Muscle layer of duodenum (tissue), 2 donors: ENCODE measurements at regions not wholly inside any gene's neighbourhood (a gene's known extent, or its start where the extent isn't known, plus 50 kb on each side); places are given as distances from the start of the nearest gene placed in this dataset.

Experiments used
- H3K27ac ChIP-seq: one replicate; pipeline ENCODE4 v1.7.0; 2013; ENCODE audit warnings: mild to moderate bottlenecking, low read length
- H3K27me3 ChIP-seq: one replicate; pipeline ENCODE4 v1.7.0; 2013; ENCODE audit warnings: low read depth, mild to moderate bottlenecking, control low read depth, low read length
- H3K36me3 ChIP-seq, 2 donors: one replicate each; pipeline ENCODE4 v1.7.0; 2013; ENCODE audit warnings: low read length in 2 of 2, control low read depth in 1 of 2, mild to moderate bottlenecking in 1 of 2; ENCODE audit not compliant: insufficient read depth in 2 of 2, control insufficient read depth in 1 of 2
- H3K4me1 ChIP-seq, 2 donors: one replicate each; pipeline ENCODE4 v1.7.0; 2013; ENCODE audit warnings: low read length in 2 of 2, mild to moderate bottlenecking in 2 of 2, control low read depth in 1 of 2, moderate library complexity in 1 of 2; ENCODE audit not compliant: insufficient read depth in 2 of 2, control insufficient read depth in 1 of 2
- H3K4me3 ChIP-seq, 2 donors: one replicate each; pipeline ENCODE4 v1.7.0; 2013; ENCODE audit warnings: low read length in 2 of 2, low read depth in 1 of 2, mild to moderate bottlenecking in 1 of 2
- H3K9me3 ChIP-seq, 2 donors: one replicate each; pipeline ENCODE4 v1.7.0; 2013; ENCODE audit warnings: low read length in 2 of 2, control low read depth in 1 of 2, mild to moderate bottlenecking in 1 of 2; ENCODE audit not compliant: control insufficient read depth in 1 of 2
- donor health status: healthy.

- Histone ChIP-seq H3K27ac (no peak overlapping the region), H3K36me3 (no peaks in the 10 kb centered on the region), H3K4me1 (no peaks in the 10 kb centered on the region), H3K9me3 (peaks cover 0 to 13% of the 10 kb centered on the region in 2 donors), H3K27me3 (no peaks in the 10 kb centered on the region), H3K4me3 (no peak overlapping the region)
Measured at GRCh38 chr5:2530609-2531008, 220.9 kb downstream of the IRX2 start.

- no peak overlapping the region for H3K27ac ChIP-seq
- H3K36me3 ChIP-seq: no peaks in the 10 kb centered on the region
- H3K27me3 ChIP-seq: no peaks in the 10 kb centered on the region
- H3K4me3 ChIP-seq: no peak overlapping the region
- no peaks in the 10 kb centered on the region for H3K4me1 ChIP-seq
- peaks cover 0 to 7% of the 10 kb centered on the region in 2 donors for H3K9me3 ChIP-seq
Measured at GRCh38 chr5:2529371-2530092, 221.9 kb downstream of the IRX2 start.

- no peaks in the 10 kb centered on the region for H3K36me3 ChIP-seq
- no peaks in the 10 kb centered on the region for H3K9me3 ChIP-seq
- no peak overlapping the region for H3K27ac ChIP-seq
- H3K4me3 ChIP-seq: no peak overlapping the region
- no peaks in the 10 kb centered on the region for H3K27me3 ChIP-seq
- peaks cover 0 to 7% of the 10 kb centered on the region in 2 donors for H3K4me1 ChIP-seq
Measured at GRCh38 chr5:2525351-2525750, 226.1 kb downstream of the IRX2 start.

GRCh38 chr5:2524620-2525019 is 226.9 kb downstream of the IRX2 start:
- Histone ChIP-seq H3K27me3 (no peaks in the 10 kb centered on the region), H3K27ac (no peak overlapping the region), H3K9me3 (no peaks in the 10 kb centered on the region), H3K4me3 (no peak overlapping the region), H3K4me1 (peaks cover 0 to 7% of the 10 kb centered on the region in 2 donors), H3K36me3 (no peaks in the 10 kb centered on the region)

GRCh38 chr5:2523180-2523579 is 228.3 kb downstream of the IRX2 start:
- H3K9me3 ChIP-seq: no peaks in the 10 kb centered on the region
- H3K4me3 ChIP-seq: no peak overlapping the region
- peaks cover 0 to 7% of the 10 kb centered on the region in 2 donors for H3K4me1 ChIP-seq
- H3K27me3 ChIP-seq: no peaks in the 10 kb centered on the region
- H3K36me3 ChIP-seq: no peaks in the 10 kb centered on the region
- no peak overlapping the region for H3K27ac ChIP-seq

GRCh38 chr5:2522372-2522771 is 229.1 kb downstream of the IRX2 start:
- Histone ChIP-seq H3K9me3 (no peaks in the 10 kb centered on the region), H3K36me3 (no peaks in the 10 kb centered on the region), H3K4me3 (no peak overlapping the region), H3K27me3 (no peaks in the 10 kb centered on the region), H3K27ac (no peak overlapping the region), H3K4me1 (peaks cover 0 to 7% of the 10 kb centered on the region in 2 donors)

- Histone ChIP-seq H3K27me3 (no peaks in the 10 kb centered on the region), H3K36me3 (no peaks in the 10 kb centered on the region), H3K4me3 (no peak overlapping the region), H3K9me3 (no peaks in the 10 kb centered on the region), H3K27ac (no peak overlapping the region), H3K4me1 (peaks cover 0 to 7% of the 10 kb centered on the region in 2 donors)
Measured at GRCh38 chr5:2519153-2519552, 232.3 kb downstream of the IRX2 start.

- Histone ChIP-seq H3K27ac (no peak overlapping the region), H3K4me3 (no peak overlapping the region), H3K27me3 (no peaks in the 10 kb centered on the region), H3K36me3 (no peaks in the 10 kb centered on the region), H3K4me1 (peaks cover 0 to 7% of the 10 kb centered on the region in 2 donors), H3K9me3 (no peaks in the 10 kb centered on the region)
Measured at GRCh38 chr5:2517451-2517850, 234.0 kb downstream of the IRX2 start.

- no peak overlapping the region for H3K27ac ChIP-seq
- no peaks in the 10 kb centered on the region for H3K4me1 ChIP-seq
- no peaks in the 10 kb centered on the region for H3K27me3 ChIP-seq
- H3K36me3 ChIP-seq: no peaks in the 10 kb centered on the region
- H3K4me3 ChIP-seq: no peak overlapping the region
- no peaks in the 10 kb centered on the region for H3K9me3 ChIP-seq
Measured at GRCh38 chr5:2515180-2515764, 236.2 kb downstream of the IRX2 start.

GRCh38 chr5:2514484-2514883 is 237.0 kb downstream of the IRX2 start:
- Histone ChIP-seq H3K4me1 (no peaks in the 10 kb centered on the region), H3K9me3 (no peaks in the 10 kb centered on the region)

GRCh38 chr5:2511706-2512105 is 239.8 kb downstream of the IRX2 start:
- H3K27me3 ChIP-seq: no peaks in the 10 kb centered on the region
- no peak overlapping the region for H3K27ac ChIP-seq
- H3K4me1 ChIP-seq: no peaks in the 10 kb centered on the region
- H3K36me3 ChIP-seq: no peaks in the 10 kb centered on the region
- no peaks in the 10 kb centered on the region for H3K9me3 ChIP-seq
- no peak overlapping the region for H3K4me3 ChIP-seq

More at GRCh38 chr5:2514484-2514883, 237.0 kb downstream of the IRX2 start:
- Histone ChIP-seq H3K27me3 (no peaks in the 10 kb centered on the region), H3K27ac (no peak overlapping the region), H3K4me3 (no peak overlapping the region), H3K36me3 (no peaks in the 10 kb centered on the region)

GRCh38 chr5:2511126-2511525 is 240.4 kb downstream of the IRX2 start:
- H3K27me3 ChIP-seq: no peaks in the 10 kb centered on the region
- no peaks in the 10 kb centered on the region for H3K9me3 ChIP-seq
- H3K36me3 ChIP-seq: no peaks in the 10 kb centered on the region
- H3K4me3 ChIP-seq: no peak overlapping the region
- no peak overlapping the region for H3K27ac ChIP-seq
- no peaks in the 10 kb centered on the region for H3K4me1 ChIP-seq
